Muscle of back (tissue), 3 donors: ENCODE measurements at regions not wholly inside any gene's neighbourhood (a gene's known extent, or its start where the extent isn't known, plus 50 kb on each side); places are given as distances from the start of the nearest gene placed in this dataset.

ENCODE experiments used
- DNase-seq, 3 donors: peaks; one replicate each; pipeline versions ENCODE4 v3.0.0 to v3.0.0-alpha.2; 2013

- no peak for DNase-seq
Measured at GRCh38 chr4:27267970-27268355, 407.3 kb downstream of the STIM2 start.

- DNase-seq: no peak
Measured at GRCh38 chr4:27270435-27270834, 409.8 kb downstream of the STIM2 start.

GRCh38 chr4:27271555-27271954 is 410.9 kb downstream of the STIM2 start:
- no peak for DNase-seq

- no peak for DNase-seq
Measured at GRCh38 chr4:27272217-27272616, 411.6 kb downstream of the STIM2 start.

GRCh38 chr4:27276307-27277073 is 415.8 kb downstream of the STIM2 start:
- no peak for DNase-seq

- DNase-seq: peak; percentile 26 to 67 (median 54)
Measured at GRCh38 chr4:27278615-27279375, 418.2 kb downstream of the STIM2 start.

GRCh38 chr4:27288496-27288895 is 427.9 kb downstream of the STIM2 start:
- no peak for DNase-seq

- no peak for DNase-seq
Measured at GRCh38 chr4:27289704-27290103, 429.1 kb downstream of the STIM2 start.

GRCh38 chr4:27293831-27294230 is 433.2 kb downstream of the STIM2 start:
- DNase-seq: no peak

GRCh38 chr4:27304751-27305150 is 444.1 kb downstream of the STIM2 start:
- DNase-seq: no peak

- no peak for DNase-seq
Measured at GRCh38 chr4:27305246-27305645, 444.6 kb downstream of the STIM2 start.

GRCh38 chr4:27308379-27308778 is 447.7 kb downstream of the STIM2 start:
- DNase-seq: no peak

- DNase-seq: no peak
Measured at GRCh38 chr4:27315625-27316024, 455.0 kb downstream of the STIM2 start.

GRCh38 chr4:27316176-27316575 is 455.5 kb downstream of the STIM2 start:
- DNase-seq: no peak

GRCh38 chr4:27318740-27319139 is 458.1 kb downstream of the STIM2 start:
- DNase-seq: peak; percentile 25 to 49 (median 43)

- no peak for DNase-seq
Measured at GRCh38 chr4:27326991-27327390, 466.4 kb downstream of the STIM2 start.

- no peak for DNase-seq
Measured at GRCh38 chr4:27327421-27328181, 467.0 kb downstream of the STIM2 start.

- no peak for DNase-seq
Measured at GRCh38 chr4:27338530-27338929, 477.9 kb downstream of the STIM2 start.

GRCh38 chr4:27343411-27343810 is 482.8 kb downstream of the STIM2 start:
- no peak for DNase-seq

GRCh38 chr4:27350161-27350560 is 489.5 kb downstream of the STIM2 start:
- DNase-seq: no peak

- peak in 2 of 3 donors; percentile 7 to 53 for DNase-seq
Measured at GRCh38 chr4:27357283-27357682, 496.6 kb downstream of the STIM2 start.

GRCh38 chr4:27358269-27358668 is 497.6 kb downstream of the STIM2 start:
- DNase-seq: no peak

GRCh38 chr4:27360131-27360530 is 499.5 kb downstream of the STIM2 start:
- no peak for DNase-seq
